ENCODE measurements at regions not wholly inside any gene's neighbourhood (a gene's known extent, or its start where the extent isn't known, plus 50 kb on each side); places are given as distances from the start of the nearest gene placed in this dataset.

DNA sequence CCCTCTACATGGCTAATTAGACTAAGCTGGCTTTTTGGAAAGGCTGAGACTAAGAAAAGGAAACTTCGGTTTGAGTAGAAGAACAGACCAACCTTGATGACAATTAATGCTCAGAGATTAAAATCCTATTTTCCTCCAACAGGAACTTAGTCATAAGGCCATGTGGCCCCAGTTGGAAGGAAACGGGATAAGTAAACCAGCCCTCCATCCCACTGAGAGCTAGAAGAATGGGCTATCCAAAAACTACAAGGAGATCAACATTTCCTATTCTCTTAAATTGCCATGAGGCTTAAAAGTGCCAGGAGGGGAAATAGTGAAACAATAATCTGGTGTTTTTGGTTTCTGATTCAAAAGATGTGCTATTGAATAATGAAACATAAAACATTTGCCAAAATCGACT, 216.6 kb downstream of the PAX3 start:
- no peak overlapping the region for H2AFZ ChIP-seq (ENCODE audit: low read depth)
- ChIA-PET POLR2A (no interaction called here), CTCF (interaction anchor here (1.2 kb wide), 1 partner anchor 13 kb away, joined by 3 read pairs; no protein-coding TSS in a partner anchor)
- no peaks in the 10 kb centered on the region for H3K4me1 ChIP-seq (ENCODE audit: control insufficient read depth in 1 of 2, insufficient read depth in 2 of 2, low read depth in 1 of 2, low read length in 1 of 2)
- H3K27me3 ChIP-seq (ENCODE audit: insufficient read depth): peaks cover 6% of the 10 kb centered on the region; the same call in 1 of the 2 replicates
- DNase-seq: no peak
- no peak overlapping the region for H3K27ac ChIP-seq (ENCODE audit: low read depth in 2 of 2, low read length in 1 of 2)
- WGBS (ENCODE audit: low lambda C conversion rate): under 1% methylated on average over 3 of the region's 3 CpGs
- no peak overlapping the region for H3K4me2 ChIP-seq
- no peak overlapping the region for H3K9ac ChIP-seq
- no peaks in the 10 kb centered on the region for H3K9me3 ChIP-seq
- no peaks in the 10 kb centered on the region for H3K36me3 ChIP-seq (replicated peaks in 1 of 2; ENCODE audit: control insufficient read depth in 1 of 2, insufficient read depth in 2 of 2, low read length in 1 of 2)
- no peak for TF ChIP-seq NRF1 (IDR thresholded peaks at IDR 0.05; ENCODE audit: low read depth, low read length)
- TF ChIP-seq JUND (IDR thresholded peaks at IDR 0.05): no peak
- no peak for TF ChIP-seq MXI1 (IDR thresholded peaks at IDR 0.05; ENCODE audit: low read depth, low read length)
- TF ChIP-seq TCF12 (IDR thresholded peaks at IDR 0.05): no peak
- TF ChIP-seq, protein P1, sequence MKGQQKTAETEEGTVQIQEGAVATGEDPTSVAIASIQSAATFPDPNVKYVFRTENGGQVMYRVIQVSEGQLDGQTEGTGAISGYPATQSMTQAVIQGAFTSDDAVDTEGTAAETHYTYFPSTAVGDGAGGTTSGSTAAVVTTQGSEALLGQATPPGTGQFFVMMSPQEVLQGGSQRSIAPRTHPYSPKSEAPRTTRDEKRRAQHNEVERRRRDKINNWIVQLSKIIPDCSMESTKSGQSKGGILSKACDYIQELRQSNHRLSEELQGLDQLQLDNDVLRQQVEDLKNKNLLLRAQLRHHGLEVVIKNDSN (IDR thresholded peaks at IDR 0.05; ENCODE audit: borderline replicate concordance, low read depth): no peak
- no peak for TF ChIP-seq RXRA (IDR thresholded peaks at IDR 0.05; ENCODE audit: borderline replicate concordance, low read depth)
- TF ChIP-seq GATA2 (CRISPR knock-in tag; IDR thresholded peaks at IDR 0.05): no peak
- no peak for TF ChIP-seq FOXM1 (IDR thresholded peaks at IDR 0.05; ENCODE audit: low read depth)
- no peaks in the 10 kb centered on the region for H3K79me2 ChIP-seq (ENCODE audit: insufficient read depth)
- H4K20me1 ChIP-seq (ENCODE audit: insufficient read depth): no peaks in the 10 kb centered on the region
- H3K4me3 ChIP-seq (ENCODE audit: low read depth in 2 of 2, low read length in 1 of 2): no peak overlapping the region
- H3K9me2 ChIP-seq: no peaks in the 10 kb centered on the region
- no peaks in the 10 kb centered on the region for H3F3A ChIP-seq (replicated peaks; ENCODE audit: insufficient read depth)

DNA sequence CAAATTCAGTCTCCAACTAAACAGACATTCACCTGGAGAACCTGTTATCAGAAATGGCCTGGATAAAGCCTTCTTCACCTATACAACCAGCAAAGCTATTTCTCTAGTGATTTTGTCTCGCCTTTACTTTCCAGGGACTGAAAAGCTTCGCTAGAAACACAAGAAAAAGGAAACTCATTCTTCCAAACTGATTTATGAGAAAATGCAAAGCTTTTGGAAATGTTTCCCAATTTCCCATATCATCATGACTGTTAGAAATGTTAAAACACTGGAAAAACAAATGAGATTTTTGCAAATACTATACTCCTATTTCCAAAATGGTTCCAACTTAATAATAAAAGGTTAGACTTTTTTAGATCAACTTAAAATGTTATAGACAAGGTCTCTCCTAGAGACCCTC, 218.7 kb downstream of the PAX3 start:
- Histone ChIP-seq H4K20me1 (ENCODE audit: insufficient read depth) (no peaks in the 10 kb centered on the region), H3K9me2 (no peaks in the 10 kb centered on the region), H3K27me3 (ENCODE audit: insufficient read depth) (peaks cover 6% of the 10 kb centered on the region; the same call in 1 of the 2 replicates), H3K36me3 (replicated peaks in 1 of 2; ENCODE audit: control insufficient read depth in 1 of 2, insufficient read depth in 2 of 2, low read length in 1 of 2) (no peaks in the 10 kb centered on the region), H2AFZ (ENCODE audit: low read depth) (no peak overlapping the region), H3K79me2 (ENCODE audit: insufficient read depth) (no peaks in the 10 kb centered on the region), H3F3A (replicated peaks; ENCODE audit: insufficient read depth) (no peaks in the 10 kb centered on the region), H3K4me1 (ENCODE audit: control insufficient read depth in 1 of 2, insufficient read depth in 2 of 2, low read depth in 1 of 2, low read length in 1 of 2) (no peaks in the 10 kb centered on the region), H3K27ac (ENCODE audit: low read depth in 2 of 2, low read length in 1 of 2) (no peak overlapping the region), H3K4me2 (no peak overlapping the region), H3K9ac (no peak overlapping the region), H3K4me3 (ENCODE audit: low read depth in 2 of 2, low read length in 1 of 2) (no peak overlapping the region), H3K9me3 (no peaks in the 10 kb centered on the region)
- TF ChIP-seq MXI1 (IDR thresholded peaks at IDR 0.05; ENCODE audit: low read depth, low read length) (no peak), TCF12 (IDR thresholded peaks at IDR 0.05) (no peak), RAD21 (IDR thresholded peaks at IDR 0.05; ENCODE audit: low read length) (no peak), FOXM1 (IDR thresholded peaks at IDR 0.05; ENCODE audit: low read depth) (no peak)
- TF ChIP-seq, protein P2, sequence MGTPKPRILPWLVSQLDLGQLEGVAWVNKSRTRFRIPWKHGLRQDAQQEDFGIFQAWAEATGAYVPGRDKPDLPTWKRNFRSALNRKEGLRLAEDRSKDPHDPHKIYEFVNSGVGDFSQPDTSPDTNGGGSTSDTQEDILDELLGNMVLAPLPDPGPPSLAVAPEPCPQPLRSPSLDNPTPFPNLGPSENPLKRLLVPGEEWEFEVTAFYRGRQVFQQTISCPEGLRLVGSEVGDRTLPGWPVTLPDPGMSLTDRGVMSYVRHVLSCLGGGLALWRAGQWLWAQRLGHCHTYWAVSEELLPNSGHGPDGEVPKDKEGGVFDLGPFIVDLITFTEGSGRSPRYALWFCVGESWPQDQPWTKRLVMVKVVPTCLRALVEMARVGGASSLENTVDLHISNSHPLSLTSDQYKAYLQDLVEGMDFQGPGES (IDR thresholded peaks at IDR 0.05; ENCODE audit: low read depth, low read length): no peak
- TF ChIP-seq, protein P1 (IDR thresholded peaks at IDR 0.05; ENCODE audit: borderline replicate concordance, low read depth): no peak
- ChIA-PET POLR2A (no interaction called here), CTCF (interaction anchor here (1.3 kb wide), 1 partner anchor 56 kb away, joined by 3 read pairs; no protein-coding TSS in a partner anchor)
- DNase-seq: no peak
- WGBS (ENCODE audit: low lambda C conversion rate): 3% methylated on average over 2 of the region's 2 CpGs
